C4-2B (cell line): ENCODE measurements at regions not wholly inside any gene's neighbourhood (a gene's known extent, or its start where the extent isn't known, plus 50 kb on each side); places are given as distances from the start of the nearest gene placed in this dataset.

Experiments used
- ZFX ChIP-seq: fragments of 450-650 bp; IDR thresholded peaks from 2 replicates; pipeline ENCODE4 v1.6.1; 2017
- TF ChIP-seq, protein P1 (sequence below): fragments of 450-650 bp; conservative IDR thresholded peaks from 2 replicates; pipeline ENCODE4 v1.5.1; 2017; ENCODE audit warnings: mild to moderate bottlenecking

DNA sequence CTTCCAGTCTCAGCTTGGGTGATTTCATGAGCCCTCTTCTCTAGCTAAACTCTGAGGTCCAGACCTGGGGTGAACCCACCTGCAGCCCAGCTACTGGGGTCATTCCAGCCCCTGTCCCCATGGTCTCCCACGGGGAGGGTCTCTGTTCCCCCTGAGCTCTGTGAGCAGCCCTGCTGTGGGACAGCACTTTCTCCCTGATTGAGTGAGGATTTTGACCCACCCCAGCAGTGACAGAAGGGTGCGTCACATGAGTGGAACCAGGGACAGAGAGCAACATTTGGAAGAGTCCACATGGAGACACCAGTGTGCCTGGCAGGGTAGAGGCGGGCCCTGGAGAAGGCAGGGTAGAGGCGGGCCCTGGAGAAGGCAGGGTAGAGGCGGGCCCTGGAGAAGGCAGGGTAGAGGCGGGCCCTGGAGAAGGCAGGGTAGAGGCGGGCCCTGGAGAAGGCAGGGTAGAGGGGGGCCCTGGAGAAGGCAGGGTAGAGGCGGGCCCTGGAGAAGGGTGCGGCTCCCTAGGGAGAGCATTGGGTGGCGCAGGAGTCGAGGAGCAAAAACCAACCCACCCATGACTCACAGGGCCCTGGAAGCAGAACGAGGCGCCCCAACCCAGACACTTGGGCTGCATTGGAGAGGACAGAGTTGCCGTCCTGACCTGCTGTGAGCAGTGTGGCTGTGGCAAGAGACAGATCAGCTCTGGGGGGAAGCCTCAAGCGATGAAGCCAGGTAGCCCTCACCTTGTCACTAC, 227.7 kb upstream of the B3GAT1 start:
- TF ChIP-seq, protein P1, sequence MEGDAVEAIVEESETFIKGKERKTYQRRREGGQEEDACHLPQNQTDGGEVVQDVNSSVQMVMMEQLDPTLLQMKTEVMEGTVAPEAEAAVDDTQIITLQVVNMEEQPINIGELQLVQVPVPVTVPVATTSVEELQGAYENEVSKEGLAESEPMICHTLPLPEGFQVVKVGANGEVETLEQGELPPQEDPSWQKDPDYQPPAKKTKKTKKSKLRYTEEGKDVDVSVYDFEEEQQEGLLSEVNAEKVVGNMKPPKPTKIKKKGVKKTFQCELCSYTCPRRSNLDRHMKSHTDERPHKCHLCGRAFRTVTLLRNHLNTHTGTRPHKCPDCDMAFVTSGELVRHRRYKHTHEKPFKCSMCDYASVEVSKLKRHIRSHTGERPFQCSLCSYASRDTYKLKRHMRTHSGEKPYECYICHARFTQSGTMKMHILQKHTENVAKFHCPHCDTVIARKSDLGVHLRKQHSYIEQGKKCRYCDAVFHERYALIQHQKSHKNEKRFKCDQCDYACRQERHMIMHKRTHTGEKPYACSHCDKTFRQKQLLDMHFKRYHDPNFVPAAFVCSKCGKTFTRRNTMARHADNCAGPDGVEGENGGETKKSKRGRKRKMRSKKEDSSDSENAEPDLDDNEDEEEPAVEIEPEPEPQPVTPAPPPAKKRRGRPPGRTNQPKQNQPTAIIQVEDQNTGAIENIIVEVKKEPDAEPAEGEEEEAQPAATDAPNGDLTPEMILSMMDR = no peak
- TF ChIP-seq ZFX = no peak
